IMR-90 (cell line): ENCODE measurements at regions not wholly inside any gene's neighbourhood (a gene's known extent, or its start where the extent isn't known, plus 50 kb on each side); places are given as distances from the start of the nearest gene placed in this dataset.

Experiments used
- ATAC-seq: fragments of 200-7000 bp; cut with Tn5 transposase; 2 replicates; pipeline ENCODE4 v1.9.1; 2020; ENCODE audit warnings: low read depth, mild to moderate bottlenecking, moderate library complexity
- BruUV-seq: library from RNA; stranded (reverse); fragments of 400-500 nt; replicated peaks from 2 replicates; lab custom pipeline; 2021; lab: Mats Ljungman, UMichigan
- CTCF ChIA-PET: fragments of 300-600 bp; formaldehyde crosslinking; extraction: SDS; loops from one replicate; lab custom pipeline; 2021; ENCODE audit warnings: antibody characterized with exemption; lab: Yijun Ruan, JAX
- POLR2A ChIA-PET: fragments of 300-600 bp; sonication (Branson Sonifier 250); formaldehyde crosslinking; loops from one replicate; lab custom pipeline; 2022; ENCODE audit warnings: antibody characterized with exemption; ENCODE audit not compliant: unreplicated experiment; lab: Charles Lee
- DNase-seq: peaks from one replicate; pipeline ENCODE4 v3.0.0; 2013
- H2AFZ ChIP-seq: replicated peaks from 2 replicates; pipeline ENCODE3; 2013; ENCODE audit warnings: low read length, mild to moderate bottlenecking; ENCODE audit not compliant: poor library complexity
- H2AK5ac ChIP-seq: 2 replicates; pipeline ENCODE4 v1.6.1; 2013; ENCODE audit warnings: low read depth, low read length, inconsistent platforms
- H2AK9ac ChIP-seq: replicated peaks from 2 replicates; pipeline ENCODE3; 2013; ENCODE audit warnings: mild to moderate bottlenecking, low read depth, low read length, moderate library complexity; ENCODE audit not compliant: poor library complexity
- H2BK120ac ChIP-seq: 2 replicates; pipeline ENCODE4 v1.6.1; 2013; ENCODE audit warnings: low read depth, low read length, inconsistent platforms
- H2BK15ac ChIP-seq: 3 replicates; pipeline ENCODE4 v1.6.1; 2013; ENCODE audit warnings: low read depth, low read length, inconsistent platforms
- H2BK20ac ChIP-seq: 2 replicates; pipeline ENCODE4 v1.6.1; 2013; ENCODE audit warnings: low read depth, mild to moderate bottlenecking, inconsistent platforms, low read length, moderate library complexity
- H2BK5ac ChIP-seq: 2 replicates; pipeline ENCODE4 v1.6.1; 2013; ENCODE audit warnings: mild to moderate bottlenecking, low read depth, low read length, inconsistent platforms; ENCODE audit not compliant: poor library complexity, severe bottlenecking
- H3K14ac ChIP-seq: replicated peaks from 2 replicates; pipeline ENCODE4 v1.6.1; 2013; ENCODE audit warnings: low read depth, low read length, inconsistent platforms
- H3K18ac ChIP-seq: 2 replicates; pipeline ENCODE4 v1.6.1; 2013; ENCODE audit warnings: low read depth, low read length, control low read depth
- H3K23ac ChIP-seq: 2 replicates; pipeline ENCODE4 v1.6.1; 2013; ENCODE audit warnings: low read depth, low read length, inconsistent platforms
- H3K27ac ChIP-seq: 2 replicates; pipeline ENCODE4 v1.5.1; 2013; ENCODE audit warnings: mild to moderate bottlenecking, control low read depth, low read length; ENCODE audit not compliant: insufficient read depth
- H3K27me3 ChIP-seq: 2 replicates; pipeline ENCODE4 v1.6.1; 2013; ENCODE audit warnings: low read length; ENCODE audit not compliant: control insufficient read depth, insufficient read depth
- H3K36me3 ChIP-seq: 2 replicates; pipeline ENCODE4 v1.6.1; 2013; ENCODE audit warnings: low read length, mixed read lengths; ENCODE audit not compliant: control insufficient read depth, insufficient read depth
- H3K4ac ChIP-seq: 2 replicates; pipeline ENCODE4 v1.6.1; 2013; ENCODE audit warnings: low read depth, low read length, inconsistent platforms
- H3K4me1 ChIP-seq: 2 replicates; pipeline ENCODE4 v1.6.1; 2013; ENCODE audit warnings: low read length, mixed read lengths; ENCODE audit not compliant: control insufficient read depth, insufficient read depth
- H3K4me2 ChIP-seq: 2 replicates; pipeline ENCODE4 v1.6.1; 2013; ENCODE audit warnings: low read depth, mild to moderate bottlenecking, control low read depth, low read length, moderate library complexity
- H3K4me3 ChIP-seq: 2 replicates; pipeline ENCODE4 v1.5.1; 2013; ENCODE audit warnings: low read depth, mild to moderate bottlenecking, control low read depth, low read length, moderate library complexity; ENCODE audit not compliant: insufficient read depth
- H3K56ac ChIP-seq: 2 replicates; pipeline ENCODE4 v1.6.1; 2013; ENCODE audit warnings: low read length, inconsistent platforms; ENCODE audit not compliant: insufficient read depth; ENCODE audit errors: extremely low read depth
- H3K79me1 ChIP-seq, 2 experiments: 2 replicates each; pipeline ENCODE4 v1.6.1; 2013; ENCODE audit warnings: low read length in 2 of 2, inconsistent platforms in 1 of 2, low read depth in 1 of 2
- H3K9ac ChIP-seq: 2 replicates; pipeline ENCODE4 v1.6.1; 2013; ENCODE audit warnings: low read depth, low read length, control low read depth
- H3K9me1 ChIP-seq: 2 replicates; pipeline ENCODE4 v1.6.1; 2013; ENCODE audit warnings: low read length, inconsistent platforms; ENCODE audit not compliant: insufficient read depth
- H3K9me3 ChIP-seq: 2 replicates; pipeline ENCODE4 v1.6.1; 2013; ENCODE audit warnings: low read length; ENCODE audit not compliant: control insufficient read depth, insufficient read depth
- H4K20me1 ChIP-seq: 2 replicates; pipeline ENCODE4 v1.6.1; 2013; ENCODE audit warnings: low read length, inconsistent platforms; ENCODE audit not compliant: insufficient read depth
- H4K5ac ChIP-seq: 2 replicates; pipeline ENCODE4 v1.6.1; 2013; ENCODE audit warnings: mild to moderate bottlenecking, low read depth, low read length, control low read depth
- H4K8ac ChIP-seq, 2 experiments: 2 replicates each; pipeline ENCODE4 v1.6.1; 2013; ENCODE audit warnings: low read depth in 2 of 2, low read length in 2 of 2, control low read depth in 1 of 2, inconsistent platforms in 1 of 2
- H4K91ac ChIP-seq: 2 replicates; pipeline ENCODE4 v1.6.1; 2013; ENCODE audit warnings: low read depth, low read length, inconsistent platforms; ENCODE audit not compliant: insufficient read depth
- BHLHE40 ChIP-seq: fragments of 150-350 bp; IDR thresholded peaks from 2 replicates; pipeline ENCODE4 v1.6.1; 2016; ENCODE audit warnings: mild to moderate bottlenecking, low read depth, low read length
- CEBPB ChIP-seq: IDR thresholded peaks from 2 replicates; pipeline ENCODE4 v1.6.1; 2012; ENCODE audit warnings: low read depth, low read length, improper control_type of control experiment
- CHD1 ChIP-seq: IDR thresholded peaks from 2 replicates; pipeline ENCODE4 v1.6.1; 2012; ENCODE audit warnings: low read depth, low read length, improper control_type of control experiment
- FOS ChIP-seq: fragments of 150-350 bp; IDR thresholded peaks from 2 replicates; pipeline ENCODE4 v1.6.1; 2016; ENCODE audit warnings: low read depth, low read length
- MAFK ChIP-seq: IDR thresholded peaks from 2 replicates; pipeline ENCODE4 v1.6.1; 2012; ENCODE audit warnings: low read depth, low read length, improper control_type of control experiment
- MAZ ChIP-seq: IDR thresholded peaks from 2 replicates; pipeline ENCODE4 v1.6.1; 2012; ENCODE audit warnings: low read depth, mild to moderate bottlenecking, low read length, improper control_type of control experiment, moderate library complexity, borderline replicate concordance
- MXI1 ChIP-seq: IDR thresholded peaks from 2 replicates; pipeline ENCODE4 v1.6.1; 2012; ENCODE audit warnings: low read depth, mild to moderate bottlenecking, low read length, moderate library complexity, borderline replicate concordance
- NFE2L2 ChIP-seq: fragments of 150-350 bp; IDR thresholded peaks from 2 replicates; pipeline ENCODE4 v1.6.1; 2016; ENCODE audit warnings: low read depth, mild to moderate bottlenecking, low read length
- POLR2A ChIP-seq: IDR thresholded peaks from 2 replicates; pipeline ENCODE4 v1.6.1; 2012; ENCODE audit warnings: mild to moderate bottlenecking, low read depth, low read length
- RAD21 ChIP-seq: IDR thresholded peaks from 2 replicates; pipeline ENCODE4 v1.6.1; 2012; ENCODE audit warnings: low read length, improper control_type of control experiment
- RCOR1 ChIP-seq: IDR thresholded peaks from 2 replicates; pipeline ENCODE4 v1.6.1; 2012; ENCODE audit warnings: mild to moderate bottlenecking, low read length, improper control_type of control experiment; ENCODE audit not compliant: insufficient replicate concordance
- RFX5 ChIP-seq: IDR thresholded peaks from 2 replicates; pipeline ENCODE4 v1.8.0; 2012; ENCODE audit warnings: low read depth, mild to moderate bottlenecking, low read length, moderate library complexity
- SMC3 ChIP-seq: fragments of 150-350 bp; IDR thresholded peaks from 2 replicates; pipeline ENCODE4 v1.6.1; 2016; ENCODE audit warnings: low read depth, mild to moderate bottlenecking, antibody characterized with exemption, low read length, moderate library complexity
- WGBS, 2 experiments: methylation state at CpG; one replicate each; pipeline versions ENCODE4 v1.1.5 to v1.1.7; 2013; ENCODE audit warnings: missing lambda C conversion rate in 2 of 2; ENCODE audit not compliant: insufficient read length in 1 of 2; ENCODE audit errors: extremely low coverage in 2 of 2; 5-methylcytosine and 5-hydroxymethylcytosine counted together
- dilution Hi-C: fragments of 300-500 bp; cut with HindIII; formaldehyde crosslinking; loops from one replicate; pipeline ENCODE4 v1.14.3; 2018; ENCODE audit warnings: low sequenced_read_pairs; ENCODE audit not compliant: unreplicated experiment
- in situ Hi-C: fragments of 300-500 bp; cut with MboI; formaldehyde crosslinking; loops from 3 replicates; pipeline ENCODE4 v1.14.3; 2019; ENCODE audit warnings: low sequenced_read_pairs, inconsistent platforms, mixed read lengths
- intact Hi-C: fragments of 100-400 bp; cut with micrococcal nuclease; formaldehyde crosslinking; loops from 2 replicates; pipeline ENCODE4 v1.10.0; 2022
- TF ChIP-seq, protein P1 (sequence below): fragments of 150-350 bp; IDR thresholded peaks from 2 replicates; pipeline ENCODE4 v1.6.1; 2016; ENCODE audit warnings: low read depth, mild to moderate bottlenecking, low read length, moderate library complexity, borderline replicate concordance
- TF ChIP-seq, protein P2 (sequence below): conservative IDR thresholded peaks from 2 replicates; pipeline ENCODE4 v1.5.1; 2012; ENCODE audit warnings: mild to moderate bottlenecking, low read depth, low read length, improper control_type of control experiment
- TF ChIP-seq, protein P3 (sequence below): fragments of 150-350 bp; IDR thresholded peaks from 2 replicates; pipeline ENCODE4 v1.6.1; 2017; ENCODE audit warnings: mild to moderate bottlenecking, antibody characterized with exemption, low read length, low read depth

DNA sequence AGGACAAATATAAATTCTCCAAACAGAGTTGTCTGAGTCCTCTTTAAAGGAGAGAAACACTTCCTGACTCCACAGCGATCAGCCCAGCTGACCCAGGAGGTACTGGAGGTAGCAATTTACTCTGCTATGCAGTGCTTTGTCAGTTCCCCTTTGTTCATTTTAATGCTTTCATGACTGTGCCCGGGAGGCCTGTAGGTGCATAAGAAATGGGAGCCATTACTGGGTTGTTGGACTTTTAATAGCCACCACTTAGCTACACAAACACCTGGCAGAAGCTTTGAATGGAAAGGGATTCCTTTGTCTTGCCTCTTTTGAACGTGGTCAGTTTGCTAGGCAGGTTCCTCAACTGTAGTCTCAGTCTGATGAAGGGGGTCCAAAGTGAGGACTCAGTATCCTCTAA lies 59.0 kb upstream of the AFF2 start:
- Histone ChIP-seq H3K4me2 (no peak overlapping the region), H3K56ac (no peak overlapping the region), H4K20me1 (no peaks in the 10 kb centered on the region), H2AK9ac (no peak overlapping the region), H3K9me3 (no peaks in the 10 kb centered on the region; the same call in 1 of the 2 replicates), H3K79me1 (no peaks in the 10 kb centered on the region), H3K36me3 (no peaks in the 10 kb centered on the region), H3K23ac (no peak overlapping the region), H2AK5ac (no peak overlapping the region), H3K4me1 (no peaks in the 10 kb centered on the region), H3K9me1 (no peaks in the 10 kb centered on the region), H3K4me3 (no peak overlapping the region), H3K27ac (no peak overlapping the region), H2BK5ac (no peak overlapping the region), H3K4ac (no peak overlapping the region), H4K8ac (no peak overlapping the region), H2BK15ac (no peak overlapping the region), H3K27me3 (no peaks in the 10 kb centered on the region), H2BK20ac (no peak overlapping the region), H3K9ac (no peak overlapping the region), H2AFZ (no peak overlapping the region), H4K5ac (no peak overlapping the region), H2BK120ac (no peak overlapping the region), H4K91ac (no peak overlapping the region), H3K14ac (no peak overlapping the region), H3K18ac (no peak overlapping the region)
- no TSS peak for BruUV-seq
- dilution Hi-C loops = no loop called here
- ChIA-PET POLR2A (no interaction called here), CTCF (no interaction called here)
- DNase-seq (no peak), ATAC-seq (no peak)
- intact Hi-C loops = no loop called here
- no peak for TF ChIP-seq RFX5
- no peak for TF ChIP-seq SMC3
- TF ChIP-seq FOS = no peak
- TF ChIP-seq MAZ = no peak
- no peak for TF ChIP-seq BHLHE40
- TF ChIP-seq, protein P1, sequence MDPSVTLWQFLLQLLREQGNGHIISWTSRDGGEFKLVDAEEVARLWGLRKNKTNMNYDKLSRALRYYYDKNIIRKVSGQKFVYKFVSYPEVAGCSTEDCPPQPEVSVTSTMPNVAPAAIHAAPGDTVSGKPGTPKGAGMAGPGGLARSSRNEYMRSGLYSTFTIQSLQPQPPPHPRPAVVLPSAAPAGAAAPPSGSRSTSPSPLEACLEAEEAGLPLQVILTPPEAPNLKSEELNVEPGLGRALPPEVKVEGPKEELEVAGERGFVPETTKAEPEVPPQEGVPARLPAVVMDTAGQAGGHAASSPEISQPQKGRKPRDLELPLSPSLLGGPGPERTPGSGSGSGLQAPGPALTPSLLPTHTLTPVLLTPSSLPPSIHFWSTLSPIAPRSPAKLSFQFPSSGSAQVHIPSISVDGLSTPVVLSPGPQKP = no peak
- TF ChIP-seq NFE2L2 = no peak
- TF ChIP-seq MAFK = no peak
- no peak for TF ChIP-seq MXI1
- no peak for TF ChIP-seq POLR2A
- TF ChIP-seq CEBPB = no peak
- no peak for TF ChIP-seq RCOR1
- TF ChIP-seq, protein P2, sequence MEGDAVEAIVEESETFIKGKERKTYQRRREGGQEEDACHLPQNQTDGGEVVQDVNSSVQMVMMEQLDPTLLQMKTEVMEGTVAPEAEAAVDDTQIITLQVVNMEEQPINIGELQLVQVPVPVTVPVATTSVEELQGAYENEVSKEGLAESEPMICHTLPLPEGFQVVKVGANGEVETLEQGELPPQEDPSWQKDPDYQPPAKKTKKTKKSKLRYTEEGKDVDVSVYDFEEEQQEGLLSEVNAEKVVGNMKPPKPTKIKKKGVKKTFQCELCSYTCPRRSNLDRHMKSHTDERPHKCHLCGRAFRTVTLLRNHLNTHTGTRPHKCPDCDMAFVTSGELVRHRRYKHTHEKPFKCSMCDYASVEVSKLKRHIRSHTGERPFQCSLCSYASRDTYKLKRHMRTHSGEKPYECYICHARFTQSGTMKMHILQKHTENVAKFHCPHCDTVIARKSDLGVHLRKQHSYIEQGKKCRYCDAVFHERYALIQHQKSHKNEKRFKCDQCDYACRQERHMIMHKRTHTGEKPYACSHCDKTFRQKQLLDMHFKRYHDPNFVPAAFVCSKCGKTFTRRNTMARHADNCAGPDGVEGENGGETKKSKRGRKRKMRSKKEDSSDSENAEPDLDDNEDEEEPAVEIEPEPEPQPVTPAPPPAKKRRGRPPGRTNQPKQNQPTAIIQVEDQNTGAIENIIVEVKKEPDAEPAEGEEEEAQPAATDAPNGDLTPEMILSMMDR = no peak
- TF ChIP-seq RAD21 = no peak
- TF ChIP-seq CHD1 = no peak
- TF ChIP-seq, protein P3, sequence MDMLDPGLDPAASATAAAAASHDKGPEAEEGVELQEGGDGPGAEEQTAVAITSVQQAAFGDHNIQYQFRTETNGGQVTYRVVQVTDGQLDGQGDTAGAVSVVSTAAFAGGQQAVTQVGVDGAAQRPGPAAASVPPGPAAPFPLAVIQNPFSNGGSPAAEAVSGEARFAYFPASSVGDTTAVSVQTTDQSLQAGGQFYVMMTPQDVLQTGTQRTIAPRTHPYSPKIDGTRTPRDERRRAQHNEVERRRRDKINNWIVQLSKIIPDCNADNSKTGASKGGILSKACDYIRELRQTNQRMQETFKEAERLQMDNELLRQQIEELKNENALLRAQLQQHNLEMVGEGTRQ = no peak
- in situ Hi-C loops = no loop called here
- WGBS, 2 experiments = no CpG with 5 or more reads among the region's 3 CpGs
